ENCODE measurements at regions not wholly inside any gene's neighbourhood (a gene's known extent, or its start where the extent isn't known, plus 50 kb on each side); places are given as distances from the start of the nearest gene placed in this dataset.
A peak's percentile ranks its signal among the peaks of the same experiment; 100 is the strongest.
"Not testable (repeated sequence)": the region's sequence is repeated elsewhere in the genome, so short reads cannot be mapped to it uniquely, and the experiment has no call there.

GRCh38 chrX:15114743-15115566 lies 154.9 kb downstream of the ASB9 start:
- no peak for DNase-seq

DNA sequence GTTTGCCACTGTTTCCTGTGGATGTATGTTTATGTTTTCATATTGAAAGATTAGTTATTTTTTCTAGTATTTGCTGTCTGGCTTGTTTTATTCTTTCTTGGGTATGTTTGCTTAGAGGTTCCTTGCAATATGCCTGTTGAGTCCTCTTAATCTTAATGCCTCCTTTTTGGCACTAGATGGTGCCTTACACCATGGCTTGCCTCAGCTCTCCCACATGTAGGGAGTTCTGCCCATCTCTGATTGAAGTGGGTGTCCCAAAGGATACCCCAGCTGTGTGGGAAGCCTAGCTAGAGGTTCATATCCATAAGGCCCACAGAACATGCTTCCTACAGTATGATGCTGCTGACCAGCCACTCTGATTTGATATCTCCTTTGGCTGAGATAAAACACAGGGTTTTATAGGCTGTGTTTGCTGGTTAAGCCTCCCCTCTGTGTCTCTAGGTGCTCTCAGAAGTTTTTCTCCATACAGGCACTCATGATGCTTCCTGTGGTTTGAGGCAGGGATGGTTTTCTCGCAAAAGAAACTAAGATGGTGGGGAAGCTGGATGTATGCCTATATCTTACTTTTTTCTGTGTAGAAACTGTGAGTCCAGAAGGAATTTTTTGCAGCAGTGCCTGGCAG lies 162.4 kb downstream of the ASB9 start:
- peak; percentile 27 for DNase-seq

- no peak for DNase-seq
Observed at GRCh38 chrX:15098505-15098904, 171.4 kb downstream of the ASB9 start.

DNA sequence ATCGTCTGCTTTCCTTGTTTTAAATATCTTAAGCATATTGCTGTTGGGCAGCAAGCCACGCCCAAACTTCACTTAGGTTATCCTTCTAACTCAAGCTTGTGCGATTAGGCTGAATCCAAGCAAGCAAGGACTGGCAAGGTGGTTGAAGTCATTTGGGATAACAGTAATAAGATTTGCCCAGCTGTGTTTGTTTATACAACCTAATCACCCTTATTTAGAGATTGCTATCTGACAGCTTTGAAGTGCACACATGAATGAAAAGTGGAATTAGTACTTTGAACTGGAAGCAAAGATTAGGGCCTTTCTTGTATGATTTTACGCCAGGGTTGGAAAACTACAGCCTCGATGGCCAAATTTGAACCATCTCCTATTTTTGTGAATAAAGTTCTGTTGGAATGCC lies 182.1 kb downstream of the ASB9 start:
- DNase-seq, result no peak

- DNase-seq, result no peak
Observed at GRCh38 chrX:15073313-15073712, 196.6 kb downstream of the ASB9 start.

GRCh38 chrX:15072880-15073279 lies 197.0 kb downstream of the ASB9 start:
- no peak for DNase-seq

- DNase-seq, result no peak
Observed at GRCh38 chrX:15072259-15072658, 197.6 kb downstream of the ASB9 start.

- DNase-seq, result no peak
Observed at GRCh38 chrX:15059474-15059873, 186.3 kb downstream of the MOSPD2 start.

DNA sequence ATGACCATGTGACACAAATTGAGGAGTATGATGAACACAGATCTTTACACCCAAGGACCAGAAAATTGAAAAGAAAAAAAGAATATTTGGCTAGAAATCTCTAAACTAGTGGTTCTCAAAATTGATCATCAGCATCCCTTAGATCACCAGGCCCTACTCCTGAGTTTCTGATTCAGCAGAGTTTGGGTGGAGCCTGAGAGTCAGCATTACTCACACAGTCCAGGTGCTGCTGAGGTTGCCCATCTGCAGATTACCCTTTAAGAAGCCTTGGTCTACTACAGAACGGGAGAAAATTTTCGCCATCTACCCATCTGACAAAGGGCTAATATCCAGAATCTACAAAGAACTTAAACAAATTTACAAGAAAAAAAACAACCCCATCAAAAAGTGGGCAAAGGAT lies 182.8 kb downstream of the MOSPD2 start:
- DNase-seq, result no peak

DNA sequence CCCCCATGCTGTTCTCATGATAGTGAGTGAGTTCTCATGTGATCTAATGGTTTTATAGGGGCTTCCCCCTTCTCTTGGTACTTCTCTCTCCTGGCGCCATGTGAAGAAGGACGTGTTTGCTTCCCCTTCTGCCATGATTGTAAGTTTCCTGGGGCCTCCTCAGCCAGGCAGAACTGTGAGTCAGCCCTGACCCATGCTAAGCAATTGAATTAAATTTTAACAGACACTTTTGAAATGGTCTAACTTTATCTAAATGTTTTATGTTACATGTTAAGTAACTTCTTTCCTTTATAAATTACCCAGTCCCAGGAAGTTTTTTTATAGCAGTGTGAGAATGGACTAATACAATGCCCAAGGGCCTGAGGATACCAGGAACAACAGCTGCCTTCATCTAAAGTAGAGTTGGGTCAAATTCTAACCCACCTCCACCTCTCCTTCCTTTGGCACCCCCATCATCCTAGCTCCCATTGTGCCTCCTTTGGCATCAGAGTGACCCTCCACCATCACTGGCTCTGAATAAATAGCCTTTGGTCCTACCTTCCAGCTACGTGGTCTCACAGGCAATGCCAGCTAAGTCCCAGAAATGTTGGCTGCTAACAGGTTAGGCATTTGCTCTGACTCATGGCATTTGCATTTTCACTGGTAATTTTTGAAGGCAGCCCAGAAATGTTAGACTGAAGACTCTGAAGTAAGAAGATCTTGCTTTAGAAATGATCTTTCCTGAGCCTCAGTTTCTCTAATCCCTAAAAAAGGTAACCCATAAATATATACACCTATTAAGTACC lies 182.1 kb downstream of the MOSPD2 start:
- DNase-seq, result no peak

DNA sequence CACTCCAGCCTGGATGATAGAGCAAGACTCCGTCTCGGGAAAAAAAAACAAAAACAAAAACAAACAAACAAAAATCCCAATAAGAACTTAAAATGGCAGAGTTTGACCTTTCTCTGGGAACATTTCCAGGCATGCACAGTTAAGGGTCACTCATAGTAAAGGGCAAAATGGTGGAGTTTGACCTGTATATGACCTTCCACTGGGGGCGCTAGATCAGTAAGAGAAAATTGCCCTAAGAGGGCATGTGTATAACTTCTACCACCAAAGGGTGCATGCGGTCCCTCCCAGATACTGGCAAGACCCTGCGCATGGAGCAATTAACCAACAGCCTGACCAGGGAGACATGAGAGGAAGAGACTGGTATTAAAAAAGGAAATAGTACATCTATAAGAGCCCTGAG lies 177.2 kb downstream of the MOSPD2 start:
- no peak for DNase-seq

- DNase-seq, result no peak
Observed at GRCh38 chrX:15043538-15043937, 170.3 kb downstream of the MOSPD2 start.

- no peak for DNase-seq
Observed at GRCh38 chrX:15033917-15034316, 160.7 kb downstream of the MOSPD2 start.

GRCh38 chrX:15017491-15017890 lies 144.3 kb downstream of the MOSPD2 start:
- no peak for DNase-seq

DNA sequence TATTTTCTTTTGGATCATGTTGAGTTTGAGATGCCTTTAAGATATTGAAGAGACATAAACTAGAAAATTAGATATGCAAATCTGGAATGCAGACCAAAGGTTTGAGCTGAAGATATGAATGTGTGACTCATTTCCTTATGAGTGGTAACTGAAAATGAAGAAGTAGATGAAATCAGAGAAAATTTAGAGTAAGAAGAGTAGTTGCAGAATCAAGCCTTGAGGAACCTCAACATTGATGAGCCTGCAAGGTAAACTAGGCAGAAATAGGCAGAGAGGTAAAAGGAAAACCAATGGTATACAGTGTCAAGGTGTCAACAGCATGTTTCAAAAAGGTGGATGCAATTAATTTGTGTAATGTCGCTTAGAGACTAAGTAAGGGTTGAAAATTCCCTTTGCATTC lies 142.8 kb downstream of the MOSPD2 start:
- no peak for DNase-seq

DNA sequence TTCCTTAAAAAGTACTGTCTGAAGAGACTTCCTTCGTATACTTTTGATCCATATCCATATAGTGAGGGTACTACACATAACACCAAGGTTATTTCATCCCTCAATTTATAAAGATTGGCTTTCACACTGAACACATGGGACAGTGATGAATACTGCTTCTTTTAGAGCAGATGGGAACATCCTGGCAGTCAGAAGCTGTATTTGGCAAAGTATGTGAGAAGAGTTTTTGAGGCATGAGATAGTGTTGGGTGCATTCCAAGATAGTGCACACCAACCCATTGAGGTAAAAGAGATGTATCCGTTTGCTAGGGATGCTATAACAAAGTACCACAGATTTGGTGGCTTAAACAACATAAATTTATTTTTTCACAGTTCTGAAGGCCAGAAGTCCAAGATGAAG lies 141.1 kb downstream of the MOSPD2 start:
- DNase-seq, result no peak

DNA sequence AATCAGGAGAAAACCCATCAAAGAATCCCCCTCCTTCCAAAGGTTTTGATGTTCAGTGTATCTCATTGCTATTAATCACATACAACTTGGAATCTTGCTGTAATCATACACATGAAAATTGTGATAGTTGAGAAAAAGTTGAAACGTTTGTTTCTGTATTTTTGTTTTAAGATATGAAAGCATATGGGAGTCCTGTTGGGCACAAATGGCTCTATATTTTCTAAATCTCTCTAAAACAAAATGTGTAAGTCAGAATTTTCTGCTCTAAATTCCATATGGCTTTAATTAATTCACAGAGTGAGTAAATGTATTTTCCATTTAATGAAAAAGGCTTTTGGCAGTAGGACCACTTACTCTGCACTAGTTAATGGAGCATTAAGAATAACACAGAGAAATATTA lies 140.2 kb downstream of the MOSPD2 start:
- DNase-seq, result no peak

DNA sequence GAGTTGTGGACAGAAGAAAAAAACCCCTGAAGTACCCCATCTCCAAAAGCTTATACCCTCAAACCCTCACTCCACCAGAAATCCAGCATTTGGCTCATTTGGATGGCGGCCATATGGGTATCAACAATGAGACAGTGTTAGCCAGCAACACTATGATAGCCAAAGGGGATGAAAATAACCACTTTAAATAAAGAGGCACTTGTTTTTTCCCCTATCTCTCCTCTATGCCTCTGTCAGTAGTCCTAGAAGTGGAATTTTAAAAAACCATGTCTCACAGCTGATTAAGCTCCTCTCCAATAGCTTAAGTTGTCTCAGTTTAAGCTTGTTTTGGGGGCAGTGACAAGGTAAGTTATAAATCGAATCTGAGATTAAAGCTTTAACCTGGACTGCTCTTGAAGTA lies 124.0 kb downstream of the MOSPD2 start:
- DNase-seq, result no peak

GRCh38 chrX:14984425-14984824 lies 111.2 kb downstream of the MOSPD2 start:
- DNase-seq, result not testable (repeated sequence)

Data from CD4-positive, alpha-beta T cell treated with Interleukin-10 for 1 hour (primary cell).